ENCODE measurements at regions not wholly inside any gene's neighbourhood (a gene's known extent, or its start where the extent isn't known, plus 50 kb on each side); places are given as distances from the start of the nearest gene placed in this dataset.

GRCh38 chr16:5432166-5432565 lies 334.6 kb upstream of the EEF2KMT start:
- no peak for TF ChIP-seq CTCF (IDR thresholded peaks at IDR 0.05)
- TF ChIP-seq POLR2A (IDR thresholded peaks at IDR 0.05) = no peak

All from heart left ventricle (tissue), 13 donors.